ENCODE measurements at regions not wholly inside any gene's neighbourhood (a gene's known extent, or its start where the extent isn't known, plus 50 kb on each side); places are given as distances from the start of the nearest gene placed in this dataset.
"Not testable (repeated sequence)": the region's sequence is repeated elsewhere in the genome, so short reads cannot be mapped to it uniquely, and the experiment has no call there.

GRCh38 chr16:85230764-85231383 lies 118.6 kb upstream of the CIBAR2 start:
- TF ChIP-seq, protein P1, sequence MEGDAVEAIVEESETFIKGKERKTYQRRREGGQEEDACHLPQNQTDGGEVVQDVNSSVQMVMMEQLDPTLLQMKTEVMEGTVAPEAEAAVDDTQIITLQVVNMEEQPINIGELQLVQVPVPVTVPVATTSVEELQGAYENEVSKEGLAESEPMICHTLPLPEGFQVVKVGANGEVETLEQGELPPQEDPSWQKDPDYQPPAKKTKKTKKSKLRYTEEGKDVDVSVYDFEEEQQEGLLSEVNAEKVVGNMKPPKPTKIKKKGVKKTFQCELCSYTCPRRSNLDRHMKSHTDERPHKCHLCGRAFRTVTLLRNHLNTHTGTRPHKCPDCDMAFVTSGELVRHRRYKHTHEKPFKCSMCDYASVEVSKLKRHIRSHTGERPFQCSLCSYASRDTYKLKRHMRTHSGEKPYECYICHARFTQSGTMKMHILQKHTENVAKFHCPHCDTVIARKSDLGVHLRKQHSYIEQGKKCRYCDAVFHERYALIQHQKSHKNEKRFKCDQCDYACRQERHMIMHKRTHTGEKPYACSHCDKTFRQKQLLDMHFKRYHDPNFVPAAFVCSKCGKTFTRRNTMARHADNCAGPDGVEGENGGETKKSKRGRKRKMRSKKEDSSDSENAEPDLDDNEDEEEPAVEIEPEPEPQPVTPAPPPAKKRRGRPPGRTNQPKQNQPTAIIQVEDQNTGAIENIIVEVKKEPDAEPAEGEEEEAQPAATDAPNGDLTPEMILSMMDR (IDR thresholded peaks at IDR 0.05) = not testable (repeated sequence)
- TF ChIP-seq POLR2A (IDR thresholded peaks at IDR 0.05) = not testable (repeated sequence)

Data from body of pancreas (tissue), 4 donors.